NK-92 treated with Interleukin-12 subunit alpha and Interleukin-12 subunit beta, amount 100 ng/mL, for 24 hours (cell line): ENCODE measurements at regions not wholly inside any gene's neighbourhood (a gene's known extent, or its start where the extent isn't known, plus 50 kb on each side); places are given as distances from the start of the nearest gene placed in this dataset.
"Not testable (repeated sequence)": the region's sequence is repeated elsewhere in the genome, so short reads cannot be mapped to it uniquely, and the experiment has no call there.

ENCODE experiments used
- DNase-seq: peaks from one replicate; lab custom pipeline; 2025; lab: John Stamatoyannopoulos, UW

GRCh38 chr2:192775459-192776262 lies 580.9 kb upstream of the TMEFF2 start:
- no peak for DNase-seq

GRCh38 chr2:192775011-192775410 lies 580.3 kb upstream of the TMEFF2 start:
- no peak for DNase-seq

- DNase-seq: no peak
Observed at GRCh38 chr2:192773044-192773443, 578.3 kb upstream of the TMEFF2 start.

GRCh38 chr2:192749611-192750200 lies 555.0 kb upstream of the TMEFF2 start:
- no peak for DNase-seq

- no peak for DNase-seq
Observed at GRCh38 chr2:192741889-192742288, 547.2 kb upstream of the TMEFF2 start.

- no peak for DNase-seq
Observed at GRCh38 chr2:192735447-192735846, 540.7 kb upstream of the TMEFF2 start.

DNA sequence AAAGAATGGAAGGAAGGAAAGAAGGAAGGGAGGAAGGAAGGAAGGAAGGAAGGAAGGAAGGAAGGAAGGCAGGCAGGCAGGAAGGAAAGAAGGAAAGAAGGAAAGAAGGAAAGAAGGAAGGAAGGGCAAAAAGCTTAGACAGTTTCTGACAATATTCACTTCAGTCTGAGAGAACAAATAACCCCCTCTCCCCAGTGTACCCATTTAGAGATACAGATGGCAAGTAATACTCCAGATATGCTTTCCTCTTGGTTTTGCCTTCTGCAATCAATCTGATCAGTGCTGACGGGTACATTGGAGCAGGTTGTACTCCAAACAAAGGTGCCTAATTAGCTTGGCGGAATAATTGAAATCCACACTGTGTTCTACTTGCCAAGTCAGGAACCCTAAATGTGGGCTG lies 534.6 kb upstream of the TMEFF2 start:
- DNase-seq: no peak

DNA sequence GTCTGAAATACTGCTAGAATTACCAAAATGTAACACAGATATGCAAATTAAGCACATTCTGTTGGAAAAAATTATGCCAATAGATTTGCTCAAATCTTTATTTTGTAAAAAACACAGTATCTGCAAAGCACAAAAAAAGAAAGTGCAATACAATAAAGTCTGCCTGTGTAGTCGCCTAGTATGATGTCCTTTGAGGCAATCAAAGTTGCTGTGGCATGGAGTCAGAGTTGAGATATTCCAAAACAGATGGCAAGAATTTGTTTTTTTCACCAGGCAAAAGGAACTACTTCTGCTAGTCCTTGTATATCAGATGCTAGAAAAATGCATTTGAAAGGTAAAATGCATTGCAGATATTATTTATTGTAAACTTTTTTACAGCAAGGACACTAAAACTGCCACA lies 531.3 kb upstream of the TMEFF2 start:
- no peak for DNase-seq

DNA sequence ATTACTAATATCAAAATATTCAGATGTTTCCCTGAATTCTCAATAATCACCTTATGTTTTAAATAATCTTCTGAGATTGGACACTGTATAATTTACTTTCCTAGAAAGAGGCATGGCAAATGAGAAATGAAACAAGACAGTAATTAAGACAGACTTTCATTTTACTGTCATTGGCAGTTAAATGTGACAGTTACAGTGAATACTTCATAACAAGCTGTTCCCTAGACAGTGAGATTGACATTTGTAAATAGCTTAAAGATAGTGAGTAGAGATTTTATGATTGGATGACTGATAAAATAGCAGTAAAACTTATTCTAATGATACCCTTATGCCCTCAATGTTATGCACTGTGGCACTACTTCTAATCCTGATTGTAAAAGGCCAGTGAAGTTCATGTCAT lies 524.9 kb upstream of the TMEFF2 start:
- DNase-seq: no peak

DNA sequence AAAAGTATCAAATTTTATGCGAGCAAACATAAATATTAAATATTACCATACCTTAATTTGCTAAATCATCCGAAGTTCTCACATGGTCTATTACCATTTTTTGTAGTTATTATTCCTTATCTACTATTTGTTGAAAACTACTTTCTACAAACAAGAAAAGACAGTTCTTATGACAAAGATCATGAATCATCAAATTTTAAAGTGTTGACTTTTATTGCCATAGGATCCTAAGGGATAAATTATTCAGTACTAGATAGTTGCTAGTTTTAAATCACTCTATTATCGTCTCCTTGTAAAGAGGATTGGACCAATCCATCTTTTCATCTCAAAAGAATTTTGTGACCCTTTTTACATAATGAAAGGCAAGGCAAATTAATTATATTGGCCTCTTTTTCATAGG lies 523.6 kb upstream of the TMEFF2 start:
- DNase-seq: no peak

- DNase-seq: no peak
Observed at GRCh38 chr2:192700934-192701333, 506.2 kb upstream of the TMEFF2 start.

- DNase-seq: no peak
Observed at GRCh38 chr2:192697880-192698279, 503.1 kb upstream of the TMEFF2 start.

- no peak for DNase-seq
Observed at GRCh38 chr2:192696857-192697256, 502.1 kb upstream of the TMEFF2 start.

DNA sequence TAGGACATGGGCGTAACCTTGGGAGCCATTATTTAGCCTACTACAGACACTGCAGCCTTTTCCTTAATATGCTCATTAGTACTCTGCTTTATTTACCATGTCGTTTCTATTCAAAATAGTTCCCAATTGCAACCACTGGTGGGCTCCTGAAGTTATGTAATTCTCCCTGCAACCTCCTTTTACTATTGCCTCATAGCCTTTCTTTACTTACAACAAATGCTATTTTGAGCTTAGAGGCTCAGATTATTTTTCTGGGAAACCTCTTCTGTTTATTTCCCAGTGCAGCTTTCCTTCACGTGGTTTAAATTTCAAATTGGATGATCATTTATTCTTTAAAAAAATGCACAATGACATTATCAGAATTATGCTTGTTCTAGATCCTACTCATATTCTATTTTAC lies 492.3 kb upstream of the TMEFF2 start:
- no peak for DNase-seq

DNA sequence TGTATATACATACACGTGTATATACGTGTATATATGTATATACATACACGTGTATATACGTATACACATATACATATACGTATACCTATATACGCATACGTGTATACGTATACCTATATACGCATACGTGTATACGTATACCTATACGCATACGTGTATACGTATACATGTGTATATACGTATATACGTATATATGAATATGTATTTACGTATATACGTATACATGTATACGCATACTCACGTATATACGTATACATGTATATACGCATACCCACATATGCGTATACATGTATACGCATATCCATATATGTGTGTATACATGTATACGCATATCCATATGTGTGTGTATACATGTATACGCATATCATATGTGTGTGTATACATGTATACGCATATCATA lies 487.8 kb upstream of the TMEFF2 start:
- DNase-seq: not testable (repeated sequence)

GRCh38 chr2:192675681-192676080 lies 480.9 kb upstream of the TMEFF2 start:
- no peak for DNase-seq

DNA sequence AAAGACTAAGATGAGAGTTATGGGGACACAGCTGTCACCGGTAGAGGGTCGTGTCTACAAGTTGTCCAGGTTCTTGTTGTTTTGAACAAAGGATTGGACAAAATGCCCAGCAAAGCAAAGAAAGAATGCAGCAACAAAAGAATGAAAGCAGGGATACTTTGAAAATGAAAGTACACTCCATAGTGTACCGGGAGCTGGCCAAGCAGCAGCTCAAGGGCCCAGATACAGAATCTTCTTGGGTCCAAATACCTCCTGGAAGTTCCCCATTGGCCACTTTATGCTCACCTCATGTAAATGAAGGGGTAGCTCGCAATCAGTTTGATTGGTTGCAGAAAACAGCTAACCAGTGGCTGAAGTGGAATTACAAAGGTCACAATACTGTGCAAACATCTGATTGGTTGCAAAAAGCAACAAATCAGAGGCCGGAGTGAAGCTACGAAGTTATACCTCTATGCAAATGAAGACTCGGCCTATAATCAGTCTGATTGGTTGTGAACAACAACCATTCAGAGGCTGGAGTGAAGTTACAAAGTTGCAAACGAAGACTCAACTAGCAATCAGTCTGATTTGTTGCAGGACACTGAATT lies 474.9 kb upstream of the TMEFF2 start:
- no peak for DNase-seq

DNA sequence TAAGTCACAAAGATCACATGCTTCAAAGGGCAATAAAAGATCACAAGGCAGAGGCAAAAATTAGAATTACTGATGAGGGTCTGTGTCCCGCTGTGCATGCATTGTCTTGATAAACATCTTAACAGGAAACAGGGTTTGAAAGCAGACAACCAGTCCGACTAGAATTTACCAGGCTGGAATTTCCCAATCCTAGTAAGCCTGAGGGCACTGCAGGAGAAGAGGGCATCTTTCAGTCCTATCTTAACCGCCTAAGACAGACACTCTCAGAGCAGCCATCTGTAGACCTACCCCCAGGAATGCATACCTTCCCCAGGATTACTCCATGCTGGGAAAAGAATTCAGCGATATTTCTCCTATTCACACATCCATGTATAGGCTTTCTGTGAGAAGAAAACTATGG lies 465.8 kb upstream of the TMEFF2 start:
- not testable (repeated sequence) for DNase-seq

DNA sequence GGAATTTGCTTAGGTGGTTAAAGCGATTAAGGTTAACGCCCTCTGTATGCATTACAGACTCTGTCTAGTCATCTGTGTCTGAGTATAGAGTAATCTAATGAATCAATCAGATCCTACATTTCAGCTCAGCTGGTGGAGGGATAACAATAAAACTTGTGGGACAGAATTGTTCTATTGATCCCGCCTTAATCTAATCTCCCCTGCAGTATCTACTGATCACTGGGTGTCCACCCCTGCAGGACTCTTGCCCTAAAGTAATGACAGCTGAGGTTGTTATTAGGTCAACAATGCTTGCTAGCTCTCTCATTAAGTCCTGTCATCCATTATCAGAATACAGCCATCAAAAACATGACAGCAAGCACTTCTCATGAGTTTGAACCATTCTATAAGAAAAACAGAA lies 462.6 kb upstream of the TMEFF2 start:
- DNase-seq: no peak

DNA sequence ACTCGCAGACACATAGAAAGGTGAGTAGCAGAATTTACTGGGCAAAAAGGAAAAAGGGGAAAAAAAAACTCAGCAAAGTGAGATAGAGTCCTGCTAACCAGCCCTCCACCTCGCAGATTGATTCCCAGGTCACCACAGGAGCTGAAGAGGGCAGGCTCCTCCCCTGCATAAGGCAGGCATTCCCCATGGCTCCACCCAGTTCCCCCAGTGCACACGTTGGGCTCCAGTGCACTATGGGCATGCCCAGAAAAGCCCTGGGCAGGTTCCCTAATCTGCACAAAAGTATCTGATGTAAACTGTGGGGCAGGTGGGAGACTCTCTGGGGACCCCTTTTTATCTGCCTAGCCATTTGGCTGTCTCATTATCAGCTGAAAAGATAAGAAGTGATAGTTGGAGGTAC lies 461.2 kb upstream of the TMEFF2 start:
- no peak for DNase-seq

DNA sequence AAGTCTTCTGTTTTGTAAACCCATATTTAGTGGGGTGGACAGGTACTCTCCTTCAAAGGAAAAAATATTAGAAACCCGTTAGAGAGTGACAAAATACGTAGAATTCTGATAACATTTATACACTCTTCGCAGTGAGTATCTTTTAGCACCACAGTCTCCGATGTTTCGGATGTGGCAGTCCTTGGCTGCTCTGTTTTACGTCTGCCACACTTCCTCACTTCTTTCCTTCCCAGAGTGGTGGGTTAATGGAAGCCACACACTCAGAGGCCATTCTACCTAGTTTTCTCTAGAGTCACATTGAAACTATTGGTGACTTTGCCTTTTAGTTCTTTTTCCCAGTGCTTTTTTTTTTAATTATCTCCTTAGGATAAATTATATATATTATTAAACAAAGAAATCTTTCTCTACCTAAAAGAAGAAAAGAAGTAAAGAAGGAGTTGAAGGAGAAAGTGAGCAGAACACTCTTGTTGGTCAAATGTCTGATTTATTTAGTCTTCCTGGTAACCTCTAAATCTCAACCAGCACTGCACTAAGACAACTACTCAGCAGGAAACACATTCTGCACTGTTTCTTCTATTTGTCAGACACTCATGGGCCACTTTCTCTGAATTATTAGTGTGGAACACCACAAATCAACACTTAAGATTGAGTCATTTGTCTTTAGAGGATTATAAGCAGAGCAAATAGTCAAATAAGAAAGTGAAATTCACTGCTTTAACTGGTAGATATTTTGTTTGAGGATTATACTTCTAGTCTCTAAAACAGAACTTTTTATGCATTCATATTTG lies 451.3 kb upstream of the TMEFF2 start:
- no peak for DNase-seq

GRCh38 chr2:192634557-192634956 lies 439.8 kb upstream of the TMEFF2 start:
- DNase-seq: no peak

GRCh38 chr2:192628017-192628416 lies 433.3 kb upstream of the TMEFF2 start:
- no peak for DNase-seq
